ENCODE measurements at regions not wholly inside any gene's neighbourhood (a gene's known extent, or its start where the extent isn't known, plus 50 kb on each side); places are given as distances from the start of the nearest gene placed in this dataset.

DNA sequence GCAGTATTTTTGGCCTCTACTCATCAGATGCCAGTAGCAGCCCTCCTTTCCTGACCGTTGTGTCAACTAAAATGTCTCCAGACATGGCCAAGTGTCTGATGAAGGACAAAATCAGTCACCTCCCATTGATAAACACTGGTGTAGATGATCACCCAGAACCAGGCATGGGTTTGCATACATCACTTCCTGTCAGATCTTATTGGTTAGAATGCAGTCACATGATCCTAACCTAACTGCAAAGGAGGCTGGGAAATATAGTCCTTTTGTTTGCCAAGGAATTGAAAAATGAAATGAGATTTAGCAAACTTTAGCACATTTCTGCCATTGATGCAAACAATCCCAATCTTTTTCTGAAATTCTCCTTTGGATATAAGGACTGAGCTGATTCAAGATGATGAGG lies 141.4 kb downstream of the BUB3 start:
- TF ChIP-seq, protein P1, sequence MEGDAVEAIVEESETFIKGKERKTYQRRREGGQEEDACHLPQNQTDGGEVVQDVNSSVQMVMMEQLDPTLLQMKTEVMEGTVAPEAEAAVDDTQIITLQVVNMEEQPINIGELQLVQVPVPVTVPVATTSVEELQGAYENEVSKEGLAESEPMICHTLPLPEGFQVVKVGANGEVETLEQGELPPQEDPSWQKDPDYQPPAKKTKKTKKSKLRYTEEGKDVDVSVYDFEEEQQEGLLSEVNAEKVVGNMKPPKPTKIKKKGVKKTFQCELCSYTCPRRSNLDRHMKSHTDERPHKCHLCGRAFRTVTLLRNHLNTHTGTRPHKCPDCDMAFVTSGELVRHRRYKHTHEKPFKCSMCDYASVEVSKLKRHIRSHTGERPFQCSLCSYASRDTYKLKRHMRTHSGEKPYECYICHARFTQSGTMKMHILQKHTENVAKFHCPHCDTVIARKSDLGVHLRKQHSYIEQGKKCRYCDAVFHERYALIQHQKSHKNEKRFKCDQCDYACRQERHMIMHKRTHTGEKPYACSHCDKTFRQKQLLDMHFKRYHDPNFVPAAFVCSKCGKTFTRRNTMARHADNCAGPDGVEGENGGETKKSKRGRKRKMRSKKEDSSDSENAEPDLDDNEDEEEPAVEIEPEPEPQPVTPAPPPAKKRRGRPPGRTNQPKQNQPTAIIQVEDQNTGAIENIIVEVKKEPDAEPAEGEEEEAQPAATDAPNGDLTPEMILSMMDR (conservative IDR thresholded peaks at IDR 0.05; ENCODE audit: low read length) = no peak
- no peak for TF ChIP-seq EZH2phosphoT487 (IDR thresholded peaks at IDR 0.05; ENCODE audit: borderline replicate concordance)
